Skeletal muscle cell (primary cell): ENCODE measurements at regions not wholly inside any gene's neighbourhood (a gene's known extent, or its start where the extent isn't known, plus 50 kb on each side); places are given as distances from the start of the nearest gene placed in this dataset.

Source experiments
- DNase-seq: peaks from one replicate; pipeline ENCODE4 v3.0.0-alpha.2; 2010; ENCODE audit warnings: low read depth
- H3K4me3 ChIP-seq: 2 replicates; pipeline ENCODE4 v1.5.1; 2011; ENCODE audit warnings: low read depth, mild to moderate bottlenecking, control low read depth, low read length, moderate library complexity

DNA sequence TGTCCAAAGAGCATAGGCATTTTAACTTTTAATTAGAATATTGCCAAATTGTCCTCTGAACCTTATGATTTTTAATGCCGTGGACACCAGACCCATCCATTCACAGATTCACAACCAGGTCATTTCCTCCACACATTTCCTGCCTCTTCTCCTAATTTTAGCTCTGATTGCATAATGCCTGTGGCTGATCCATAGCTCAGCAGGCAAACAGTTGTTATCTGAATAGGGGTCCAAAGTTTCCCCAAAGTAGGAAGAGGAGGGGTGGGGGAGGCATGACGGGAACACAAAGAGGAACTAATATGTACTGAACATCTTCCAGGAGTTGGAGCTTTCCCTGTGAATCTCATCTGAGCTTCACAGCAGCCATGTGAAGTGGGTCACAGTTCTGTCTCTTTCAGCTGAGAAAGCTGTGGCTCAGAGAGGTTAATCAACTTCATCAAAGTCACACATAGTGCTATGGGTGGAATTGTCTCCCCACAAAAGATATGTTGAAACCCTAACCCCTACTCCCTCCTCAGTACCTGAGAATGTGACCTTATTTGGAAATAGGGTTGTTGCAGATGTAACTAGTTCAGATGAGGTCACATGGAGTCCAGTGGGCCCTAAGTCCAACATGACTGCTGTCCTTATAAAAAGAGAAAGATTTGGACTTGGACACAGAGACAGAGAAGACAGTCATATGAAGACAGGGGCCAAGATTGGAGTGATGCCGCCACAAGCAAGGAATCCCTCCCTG is 106.7 kb upstream of the AGBL1 start:
- DNase-seq: no peak
- H3K4me3 ChIP-seq: no peak overlapping the region

DNA sequence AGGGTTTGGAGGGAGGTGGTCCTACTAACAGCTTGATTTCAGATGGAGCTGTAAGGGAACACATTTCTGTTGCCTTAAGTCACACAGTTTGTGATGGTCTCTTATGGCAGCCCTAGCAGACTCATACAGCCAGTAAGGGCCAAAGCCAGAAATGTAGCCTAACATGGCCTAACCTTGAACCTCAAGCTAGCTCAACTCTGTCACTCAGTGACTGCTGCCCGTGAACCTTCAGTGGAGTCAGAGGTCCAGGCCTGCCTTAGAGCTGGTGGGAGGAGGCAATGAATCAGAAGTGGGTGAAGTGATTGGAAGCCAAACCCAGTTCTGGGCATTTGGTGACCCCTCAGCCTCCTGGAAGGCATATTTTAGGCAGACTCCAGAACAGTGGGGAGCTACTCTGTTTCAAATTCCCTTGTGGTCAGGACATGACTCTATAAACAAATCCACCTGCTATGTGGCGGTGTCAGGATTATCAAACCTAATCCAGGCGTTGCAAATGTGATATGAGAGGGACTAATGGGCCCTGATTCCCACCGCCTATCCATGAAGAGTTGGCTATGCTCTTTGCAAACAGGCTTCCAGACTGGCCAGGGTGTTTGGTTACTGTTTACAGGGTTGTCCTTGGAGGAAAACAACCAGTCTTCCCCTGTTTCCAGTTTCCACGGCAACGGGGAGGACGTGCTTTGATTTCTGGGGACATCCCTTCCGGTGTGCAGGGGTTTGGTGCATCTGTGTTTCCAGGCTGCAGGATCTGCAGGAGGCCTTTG is 105.9 kb upstream of the AGBL1 start:
- H3K4me3 ChIP-seq: no peak overlapping the region
- peak; percentile 16 for DNase-seq

DNA sequence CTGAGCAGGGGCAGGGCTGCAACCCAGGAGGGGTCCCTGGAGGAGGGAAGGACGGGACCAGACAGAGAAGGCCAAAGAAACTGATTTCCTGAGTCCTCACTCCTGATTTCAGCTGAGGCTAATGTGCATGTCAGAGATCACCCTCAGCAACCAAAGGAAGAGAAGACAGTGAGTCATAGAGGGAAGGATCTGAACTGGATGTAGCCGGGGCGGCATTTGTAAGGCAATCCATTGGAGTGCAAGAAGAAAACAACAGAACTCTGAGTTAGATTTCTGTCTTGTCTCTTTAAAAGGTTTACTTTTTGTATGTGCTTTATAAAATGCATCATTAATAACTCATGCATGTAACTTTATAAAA is 105.3 kb upstream of the AGBL1 start:
- H3K4me3 ChIP-seq: no peak overlapping the region
- DNase-seq: no peak

GRCh38 chr15:85974742-85975141 is 104.9 kb upstream of the AGBL1 start:
- DNase-seq: no peak
- H3K4me3 ChIP-seq: no peak overlapping the region

GRCh38 chr15:85976102-85976501 is 103.6 kb upstream of the AGBL1 start:
- DNase-seq: no peak
- no peak overlapping the region for H3K4me3 ChIP-seq

GRCh38 chr15:85976986-85977385 is 102.7 kb upstream of the AGBL1 start:
- DNase-seq: no peak
- H3K4me3 ChIP-seq: no peak overlapping the region

GRCh38 chr15:85977586-85977985 is 102.1 kb upstream of the AGBL1 start:
- no peak for DNase-seq
- H3K4me3 ChIP-seq: no peak overlapping the region

- H3K4me3 ChIP-seq: no peak overlapping the region
- DNase-seq: no peak
Observed at GRCh38 chr15:85979929-85980328, 99.7 kb upstream of the AGBL1 start.

GRCh38 chr15:85980946-85981345 is 98.7 kb upstream of the AGBL1 start:
- DNase-seq: no peak
- no peak overlapping the region for H3K4me3 ChIP-seq

DNA sequence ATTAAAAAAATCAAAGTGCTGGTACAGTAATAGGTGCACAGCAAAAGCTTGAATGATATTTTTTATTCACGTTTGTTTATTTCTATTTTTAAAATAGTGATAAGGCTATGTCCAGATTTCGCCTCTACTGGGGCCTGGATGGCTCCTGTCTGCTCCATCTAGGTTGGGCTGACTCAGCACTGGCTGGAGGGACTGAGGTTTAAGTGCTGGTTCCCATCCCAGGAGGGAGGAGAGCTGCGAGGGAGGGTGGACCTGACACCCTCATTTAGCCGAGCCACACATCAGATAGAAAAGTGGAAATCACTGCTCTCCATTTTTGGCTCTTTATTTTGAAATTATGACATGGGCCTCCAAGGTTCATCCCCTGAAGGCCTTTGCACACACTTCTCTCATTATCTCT is 95.4 kb upstream of the AGBL1 start:
- no peak for DNase-seq
- no peak overlapping the region for H3K4me3 ChIP-seq

GRCh38 chr15:85986116-85986515 is 93.6 kb upstream of the AGBL1 start:
- DNase-seq: no peak

DNA sequence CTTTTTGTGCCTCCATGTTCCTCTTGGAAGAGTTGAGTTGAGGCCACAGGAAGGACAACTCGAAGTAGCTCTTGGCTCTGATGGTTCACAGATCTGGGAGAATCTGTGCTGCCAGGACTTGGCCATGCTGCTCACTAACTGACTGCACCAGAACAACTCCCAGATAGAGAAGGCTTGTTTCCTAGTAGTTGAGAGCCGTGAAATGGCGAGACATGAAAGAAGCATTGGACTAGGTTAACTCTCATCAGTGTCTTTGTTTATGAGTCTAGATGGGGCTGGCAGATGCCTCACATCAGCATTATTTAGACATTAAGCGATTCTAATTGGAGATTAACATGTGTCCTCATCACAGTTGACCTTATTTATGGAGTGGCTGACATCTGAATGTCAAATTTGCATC is 92.9 kb upstream of the AGBL1 start:
- H3K4me3 ChIP-seq: no peak overlapping the region
- DNase-seq: no peak

More at GRCh38 chr15:85986116-85986515, 93.6 kb upstream of the AGBL1 start:
- no peak overlapping the region for H3K4me3 ChIP-seq

DNA sequence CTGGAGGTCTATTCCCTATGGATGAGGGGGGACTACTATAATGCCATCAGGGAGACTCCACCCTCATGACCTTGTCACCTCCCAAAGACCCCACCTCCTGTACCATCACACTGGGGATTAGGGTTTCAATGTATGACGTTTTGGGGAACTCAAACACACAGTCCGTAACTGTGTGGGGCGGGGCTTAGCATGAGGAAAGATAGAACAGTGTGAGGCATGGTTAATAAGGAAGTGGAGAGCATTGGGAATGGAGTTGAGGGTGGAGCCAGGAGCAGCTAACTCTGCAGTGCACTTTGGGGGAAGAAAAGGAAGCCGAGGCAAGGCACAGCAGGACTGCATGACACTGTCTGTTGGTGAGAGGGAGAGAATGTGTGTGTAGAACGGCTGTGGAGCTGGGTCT is 90.9 kb upstream of the AGBL1 start:
- H3K4me3 ChIP-seq: no peak overlapping the region
- DNase-seq: no peak

DNA sequence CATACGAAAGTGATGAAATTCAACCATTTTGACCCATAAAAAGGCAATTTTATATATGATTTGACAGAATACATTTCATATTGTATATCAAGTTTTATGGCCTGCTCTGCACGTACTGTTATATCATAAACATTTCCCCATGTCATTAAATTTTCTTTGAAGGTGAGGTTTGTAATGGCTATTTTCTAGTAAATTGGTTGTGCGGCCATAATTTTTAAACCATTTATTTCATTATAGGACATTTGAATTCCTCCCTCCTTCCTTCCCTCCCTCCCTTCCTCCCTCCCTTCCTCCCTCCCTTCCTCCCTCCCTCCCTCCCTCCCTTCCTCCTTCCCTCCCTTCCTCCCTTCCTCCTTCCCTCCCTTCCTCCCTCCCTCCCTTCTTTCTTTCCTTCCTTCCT is 87.4 kb upstream of the AGBL1 start:
- H3K4me3 ChIP-seq: no peak overlapping the region
- DNase-seq: no peak

DNA sequence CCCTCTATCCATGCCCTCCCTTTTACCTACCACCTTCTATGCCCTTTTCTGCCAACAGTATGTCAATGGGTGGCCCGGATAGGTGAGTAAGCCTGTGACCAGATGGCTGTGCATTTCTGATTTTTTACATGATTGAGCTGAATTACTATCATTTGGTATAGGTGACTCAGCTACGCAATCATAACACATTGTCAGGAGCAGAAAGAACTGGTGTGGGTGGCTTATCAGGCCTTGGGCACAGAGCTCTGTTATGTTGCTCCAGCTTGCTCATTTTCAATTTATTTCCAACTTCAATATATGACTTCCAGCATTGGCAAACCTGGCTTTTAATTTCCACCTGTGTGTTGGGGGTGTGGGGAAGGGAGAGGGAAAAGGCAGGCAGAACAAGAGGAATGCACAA is 86.6 kb upstream of the AGBL1 start:
- no peak for DNase-seq
- no peak overlapping the region for H3K4me3 ChIP-seq

DNA sequence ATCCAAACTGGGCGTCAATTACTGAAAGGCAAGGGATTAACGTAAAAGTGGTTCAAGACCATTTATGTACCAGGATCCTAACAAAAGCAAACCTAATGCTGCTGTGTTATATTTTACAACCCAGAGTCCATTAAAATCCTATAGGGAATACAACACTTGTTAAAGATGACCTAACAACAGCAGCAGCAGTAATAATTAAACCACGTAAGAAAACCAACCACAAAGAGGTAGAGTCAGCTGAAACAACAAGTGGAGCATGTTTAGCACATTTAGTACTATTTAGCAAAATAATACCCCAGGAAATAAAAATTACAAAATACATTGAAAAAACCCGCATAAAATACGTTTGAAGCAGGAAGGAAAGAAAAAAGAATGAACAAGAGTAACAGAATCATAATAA is 82.1 kb upstream of the AGBL1 start:
- DNase-seq: no peak
- H3K4me3 ChIP-seq: no peak overlapping the region

DNA sequence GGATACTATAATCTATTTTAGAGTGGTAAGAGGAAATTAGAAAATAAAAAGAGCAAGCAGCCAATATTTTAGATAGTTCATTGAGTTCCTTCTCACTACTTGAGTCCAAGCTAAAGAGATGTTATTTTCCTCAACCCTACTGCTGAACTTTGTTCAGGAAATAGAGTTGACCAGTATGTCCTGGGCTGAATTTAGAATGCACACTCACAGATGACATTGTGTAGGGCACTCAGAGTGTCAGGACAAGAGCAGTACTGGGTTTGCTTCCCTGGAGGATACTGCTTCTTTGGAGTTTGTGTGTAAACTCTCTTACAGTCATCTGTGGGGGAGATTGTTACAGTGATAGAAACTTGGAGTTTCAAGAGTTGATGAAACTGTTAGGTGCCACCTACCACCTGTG is 80.0 kb upstream of the AGBL1 start:
- H3K4me3 ChIP-seq: no peak overlapping the region
- no peak for DNase-seq

DNA sequence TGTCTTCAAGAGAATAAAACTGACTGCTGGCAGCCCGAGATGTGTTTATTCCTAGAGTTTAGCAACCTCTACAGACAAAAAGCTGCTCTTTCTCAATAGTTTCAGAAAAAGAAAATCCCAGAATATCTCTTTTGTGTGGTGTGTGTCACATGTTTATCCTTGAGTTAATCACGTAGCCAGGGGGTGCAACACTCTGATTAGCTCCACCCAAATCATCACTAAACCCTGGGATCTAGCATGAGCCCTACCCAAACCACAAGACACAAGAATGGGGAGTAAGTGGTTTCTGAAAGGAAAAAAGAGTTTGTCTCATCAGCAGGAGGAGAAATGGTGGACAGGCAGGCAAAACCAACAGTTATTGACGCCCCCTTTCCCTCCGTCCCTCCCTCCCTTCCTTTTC is 78.5 kb upstream of the AGBL1 start:
- no peak overlapping the region for H3K4me3 ChIP-seq
- no peak for DNase-seq

DNA sequence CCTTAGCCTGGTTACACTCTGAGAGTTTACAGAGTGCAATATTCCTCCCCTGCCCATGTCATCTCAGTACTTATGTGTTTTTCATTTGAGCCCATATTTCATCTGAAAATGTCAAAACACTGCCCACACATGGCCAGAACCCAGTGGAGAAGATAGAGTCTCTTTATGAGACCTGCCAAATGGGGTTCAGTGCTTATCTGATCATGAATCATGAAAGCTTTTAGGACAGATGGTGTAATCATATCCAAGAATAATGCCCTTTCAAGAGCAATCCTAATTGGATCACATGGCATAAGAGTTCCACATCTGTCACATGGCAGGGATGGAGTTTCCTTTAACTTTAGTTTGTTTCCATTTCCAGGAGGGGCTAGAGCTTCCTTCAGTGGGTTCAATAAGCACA is 77.2 kb upstream of the AGBL1 start:
- DNase-seq: no peak
- no peak overlapping the region for H3K4me3 ChIP-seq

GRCh38 chr15:86004061-86004460 is 75.6 kb upstream of the AGBL1 start:
- no peak overlapping the region for H3K4me3 ChIP-seq
- DNase-seq: no peak

- no peak overlapping the region for H3K4me3 ChIP-seq
- DNase-seq: no peak
Observed at GRCh38 chr15:86006546-86006945, 73.1 kb upstream of the AGBL1 start.
